AG04450 (cell line): ENCODE measurements at regions not wholly inside any gene's neighbourhood (a gene's known extent, or its start where the extent isn't known, plus 50 kb on each side); places are given as distances from the start of the nearest gene placed in this dataset.

Experiments used
- CTCF ChIA-PET: fragments of 300-600, 350-600 bp; formaldehyde crosslinking; extraction: SDS; loops from one replicate; lab custom pipeline; 2022; ENCODE audit warnings: antibody characterized with exemption, inconsistent platforms; lab: Charles Lee
- POLR2A ChIA-PET: fragments of 350-600 bp; formaldehyde crosslinking; extraction: SDS; loops from one replicate; lab custom pipeline; 2021; ENCODE audit warnings: antibody characterized with exemption, inconsistent platforms; lab: Yijun Ruan, JAX
- DNase-seq: peaks from one replicate; pipeline ENCODE4 v3.0.0-alpha.2; 2011; ENCODE audit warnings: low read depth, low spot score
- H3K27ac ChIP-seq: one replicate; pipeline ENCODE4 v1.5.1; 2012; ENCODE audit warnings: low read depth, low read length, control low read depth
- H3K27me3 ChIP-seq: one replicate; pipeline ENCODE4 v1.6.0; 2012; ENCODE audit warnings: low read length; ENCODE audit not compliant: control insufficient read depth, insufficient read depth
- H3K4me3 ChIP-seq: 2 replicates; pipeline ENCODE4 v1.5.1; 2011; ENCODE audit warnings: mild to moderate bottlenecking, low read depth, low read length, control low read depth
- H3K9me3 ChIP-seq: 2 replicates; pipeline ENCODE4 v1.5.1; 2012; ENCODE audit warnings: low read length; ENCODE audit not compliant: control insufficient read depth, insufficient read depth
- CTCF ChIP-seq: IDR thresholded peaks from 2 replicates; pipeline ENCODE4 v1.5.1; 2011; ENCODE audit warnings: low read depth, low read length, control low read depth, inconsistent platforms

GRCh38 chr10:120711860-120712259 lies 139.3 kb upstream of the WDR11 start:
- no peak for DNase-seq
- TF ChIP-seq CTCF: no peak
- Histone ChIP-seq H3K27ac (no peak overlapping the region), H3K9me3 (peaks cover 50% of the 10 kb centered on the region), H3K4me3 (no peak overlapping the region), H3K27me3 (no peaks in the 10 kb centered on the region)
- POLR2A ChIA-PET: no interaction called here
- CTCF ChIA-PET: no interaction called here

DNA sequence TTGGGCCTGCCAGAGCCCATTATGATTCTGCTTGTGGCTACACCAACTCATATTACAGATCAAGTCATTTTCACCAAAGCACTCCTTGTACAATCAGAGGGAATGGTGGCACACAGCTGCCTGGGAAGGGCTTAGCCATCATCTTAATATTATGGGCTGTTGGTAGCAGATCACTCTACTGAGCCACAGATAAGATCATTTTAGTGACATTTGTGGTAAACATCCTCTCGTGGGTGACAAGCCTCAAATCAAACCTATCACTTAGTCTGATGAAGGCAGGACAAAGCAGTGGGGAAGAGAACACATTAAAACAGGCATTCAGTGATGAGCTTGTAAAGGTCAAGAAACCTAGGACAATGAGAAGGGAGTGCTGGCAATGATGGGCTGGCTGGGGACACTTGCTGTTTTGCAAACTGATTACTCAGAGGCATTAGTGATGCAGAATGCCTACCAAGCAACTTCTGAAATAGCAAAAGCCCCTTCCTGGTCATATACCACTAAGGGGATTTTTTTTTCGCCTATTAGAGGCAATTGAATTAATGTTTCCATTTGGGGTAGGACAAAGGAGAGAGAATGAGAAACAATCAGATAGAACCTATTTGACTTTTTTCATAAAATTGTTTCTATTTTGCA lies 137.5 kb upstream of the WDR11 start:
- TF ChIP-seq CTCF: no peak
- ChIA-PET POLR2A (no interaction called here), CTCF (no interaction called here)
- H3K27ac ChIP-seq: no peak overlapping the region
- DNase-seq: no peak
- H3K4me3 ChIP-seq: no peak overlapping the region
- H3K9me3 ChIP-seq: peaks cover 42% of the 10 kb centered on the region
- H3K27me3 ChIP-seq: no peaks in the 10 kb centered on the region

GRCh38 chr10:120715171-120715570 lies 136.0 kb upstream of the WDR11 start:
- DNase-seq: no peak
- Histone ChIP-seq H3K27ac (no peak overlapping the region), H3K4me3 (no peak overlapping the region), H3K9me3 (peaks cover 30% of the 10 kb centered on the region), H3K27me3 (no peaks in the 10 kb centered on the region)
- ChIA-PET CTCF (no interaction called here), POLR2A (no interaction called here)
- no peak for TF ChIP-seq CTCF

DNA sequence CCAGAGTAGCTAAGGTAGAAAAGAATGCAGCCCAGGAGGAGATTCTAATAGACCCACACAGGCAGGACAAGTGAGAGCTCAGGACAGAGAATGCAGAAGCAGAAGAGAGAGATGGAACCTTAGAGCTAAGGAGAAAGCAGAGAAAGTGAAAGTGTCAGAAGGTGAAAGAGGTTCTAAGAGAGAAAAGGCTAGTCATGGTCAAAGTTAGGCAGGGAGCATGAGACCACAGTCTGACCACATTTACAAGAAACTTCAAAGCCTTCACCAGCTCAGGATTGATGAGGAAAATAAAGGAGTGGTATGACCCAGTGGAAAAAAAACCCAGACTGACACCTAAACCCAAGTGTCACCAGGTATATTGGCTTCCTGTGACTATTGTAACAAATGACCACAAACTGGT lies 131.8 kb upstream of the WDR11 start:
- H3K27me3 ChIP-seq: no peaks in the 10 kb centered on the region
- H3K9me3 ChIP-seq: peaks cover 8% of the 10 kb centered on the region
- H3K4me3 ChIP-seq: no peak overlapping the region
- no peak for TF ChIP-seq CTCF
- DNase-seq: no peak
- CTCF ChIA-PET: no interaction called here
- H3K27ac ChIP-seq: no peak overlapping the region
- POLR2A ChIA-PET: no interaction called here

- H3K4me3 ChIP-seq: no peak overlapping the region
- no peaks in the 10 kb centered on the region for H3K27me3 ChIP-seq
- no peak for DNase-seq
- no peak overlapping the region for H3K27ac ChIP-seq
- H3K9me3 ChIP-seq: peaks cover 4% of the 10 kb centered on the region; the same call in 1 of the 2 replicates
- ChIA-PET POLR2A (no interaction called here), CTCF (no interaction called here)
- no peak for TF ChIP-seq CTCF
These were observed 124.2 kb upstream of the WDR11 start for GRCh38 chr10:120727001-120727400.
